ENCODE measurements at regions not wholly inside any gene's neighbourhood (a gene's known extent, or its start where the extent isn't known, plus 50 kb on each side); places are given as distances from the start of the nearest gene placed in this dataset.

DNA sequence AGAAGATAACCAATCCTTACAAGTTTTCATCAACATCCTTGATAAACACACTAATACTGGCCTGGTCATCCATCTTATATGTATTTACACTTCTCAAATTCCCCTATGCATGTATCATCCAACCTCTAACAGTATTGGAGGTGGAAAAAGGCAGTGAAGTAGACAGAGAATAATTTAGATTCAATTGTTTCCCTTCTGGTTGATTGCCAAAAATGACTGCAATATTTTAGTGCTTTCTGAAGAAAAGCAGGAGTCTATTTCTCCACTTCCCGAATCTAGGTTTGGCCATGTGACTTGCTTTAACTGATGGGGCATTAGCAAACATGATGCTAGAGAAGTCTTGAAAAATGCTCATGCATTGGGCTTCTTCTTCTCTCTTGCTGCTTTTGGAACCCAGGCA, 78.3 kb upstream of the METAP2 start:
- TF ChIP-seq, protein P1, sequence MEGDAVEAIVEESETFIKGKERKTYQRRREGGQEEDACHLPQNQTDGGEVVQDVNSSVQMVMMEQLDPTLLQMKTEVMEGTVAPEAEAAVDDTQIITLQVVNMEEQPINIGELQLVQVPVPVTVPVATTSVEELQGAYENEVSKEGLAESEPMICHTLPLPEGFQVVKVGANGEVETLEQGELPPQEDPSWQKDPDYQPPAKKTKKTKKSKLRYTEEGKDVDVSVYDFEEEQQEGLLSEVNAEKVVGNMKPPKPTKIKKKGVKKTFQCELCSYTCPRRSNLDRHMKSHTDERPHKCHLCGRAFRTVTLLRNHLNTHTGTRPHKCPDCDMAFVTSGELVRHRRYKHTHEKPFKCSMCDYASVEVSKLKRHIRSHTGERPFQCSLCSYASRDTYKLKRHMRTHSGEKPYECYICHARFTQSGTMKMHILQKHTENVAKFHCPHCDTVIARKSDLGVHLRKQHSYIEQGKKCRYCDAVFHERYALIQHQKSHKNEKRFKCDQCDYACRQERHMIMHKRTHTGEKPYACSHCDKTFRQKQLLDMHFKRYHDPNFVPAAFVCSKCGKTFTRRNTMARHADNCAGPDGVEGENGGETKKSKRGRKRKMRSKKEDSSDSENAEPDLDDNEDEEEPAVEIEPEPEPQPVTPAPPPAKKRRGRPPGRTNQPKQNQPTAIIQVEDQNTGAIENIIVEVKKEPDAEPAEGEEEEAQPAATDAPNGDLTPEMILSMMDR (IDR thresholded peaks at IDR 0.05; ENCODE audit: insufficient read depth, low read length), result no peak
- peak; percentile 64 for DNase-seq (ENCODE audit: low read depth)
- no peak overlapping the region for H3K4me3 ChIP-seq (ENCODE audit: low read depth, low read length)

DNA sequence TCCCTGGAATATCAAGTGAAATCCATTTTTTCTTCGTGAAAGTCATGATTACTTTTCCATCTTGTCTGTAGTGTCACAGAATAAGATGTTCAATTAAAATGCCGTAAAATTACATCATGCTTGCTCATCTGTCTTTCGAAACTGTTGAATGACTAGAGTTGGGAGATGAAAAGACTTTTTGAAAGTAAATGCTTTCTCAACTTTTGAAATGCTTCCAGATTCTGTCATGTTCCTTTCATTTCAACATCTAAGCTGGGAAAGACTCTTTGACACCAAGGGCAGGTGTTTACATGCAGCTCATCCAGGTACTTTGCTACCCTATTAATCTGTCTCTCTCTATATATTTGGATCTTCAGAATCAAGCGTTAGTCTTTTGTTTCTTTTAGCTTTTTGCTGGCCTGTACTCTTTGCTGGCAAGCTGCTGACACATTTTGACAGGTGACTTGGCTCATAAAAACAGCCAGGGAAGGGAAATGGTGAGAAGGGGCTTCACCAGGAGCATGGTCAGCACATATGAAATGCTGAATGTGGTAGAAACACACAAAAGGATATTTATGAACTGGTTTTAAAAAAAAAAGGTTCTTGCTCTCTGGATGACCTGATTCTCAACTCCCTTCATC, 77.0 kb upstream of the METAP2 start:
- TF ChIP-seq, protein P1 (IDR thresholded peaks at IDR 0.05; ENCODE audit: insufficient read depth, low read length), result no peak
- no peak overlapping the region for H3K4me3 ChIP-seq (ENCODE audit: low read depth, low read length)
- DNase-seq (ENCODE audit: low read depth), result peak; percentile 49

DNA sequence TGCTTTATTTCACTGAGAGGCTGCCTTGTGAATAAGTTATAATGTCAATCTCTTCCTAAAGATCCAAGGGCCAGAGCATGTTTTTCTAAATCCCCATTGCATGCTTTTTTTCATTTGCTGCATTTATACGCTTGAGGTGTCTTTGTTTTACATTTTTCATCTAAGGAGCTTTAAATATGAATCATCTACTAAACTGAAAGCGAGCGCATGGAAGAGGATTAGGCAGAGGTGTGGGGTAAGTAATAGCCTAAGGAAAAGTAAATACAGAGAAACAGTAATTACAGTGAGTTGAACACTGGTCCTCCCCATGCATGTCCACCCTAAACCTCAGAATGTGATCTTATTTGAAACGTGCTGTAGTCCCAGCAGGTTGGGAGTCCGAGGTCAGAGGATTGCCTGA, 76.4 kb upstream of the METAP2 start:
- no peak for DNase-seq (ENCODE audit: low read depth)
- TF ChIP-seq, protein P1 (IDR thresholded peaks at IDR 0.05; ENCODE audit: insufficient read depth, low read length), result no peak

DNA sequence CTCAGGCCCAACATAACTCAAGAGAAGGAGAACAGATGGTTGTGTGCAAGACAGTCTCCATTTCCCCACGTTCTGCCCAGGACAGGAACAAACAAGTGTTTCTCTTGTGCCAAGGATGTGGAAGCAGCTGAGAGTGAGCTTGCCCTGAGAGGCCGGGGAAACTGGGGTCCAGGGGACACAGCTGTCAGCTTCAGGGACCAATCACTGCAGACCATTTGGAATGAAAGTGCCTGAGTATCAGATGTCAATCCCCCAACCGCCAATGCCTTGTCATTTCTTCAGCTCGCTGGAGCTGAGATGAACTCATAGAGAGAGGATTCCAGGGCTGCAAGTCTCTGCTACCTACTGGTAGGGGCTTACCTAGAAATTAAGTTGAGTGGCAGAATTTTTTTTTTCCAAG, 71.9 kb upstream of the METAP2 start:
- no peak for DNase-seq (ENCODE audit: low read depth)
- TF ChIP-seq, protein P1 (IDR thresholded peaks at IDR 0.05; ENCODE audit: insufficient read depth, low read length), result no peak
- no peak overlapping the region for H3K4me3 ChIP-seq (ENCODE audit: low read depth, low read length)

More for the DNA sequence above, 76.4 kb upstream of the METAP2 start:
- no peak overlapping the region for H3K4me3 ChIP-seq (ENCODE audit: low read depth, low read length)

DNA sequence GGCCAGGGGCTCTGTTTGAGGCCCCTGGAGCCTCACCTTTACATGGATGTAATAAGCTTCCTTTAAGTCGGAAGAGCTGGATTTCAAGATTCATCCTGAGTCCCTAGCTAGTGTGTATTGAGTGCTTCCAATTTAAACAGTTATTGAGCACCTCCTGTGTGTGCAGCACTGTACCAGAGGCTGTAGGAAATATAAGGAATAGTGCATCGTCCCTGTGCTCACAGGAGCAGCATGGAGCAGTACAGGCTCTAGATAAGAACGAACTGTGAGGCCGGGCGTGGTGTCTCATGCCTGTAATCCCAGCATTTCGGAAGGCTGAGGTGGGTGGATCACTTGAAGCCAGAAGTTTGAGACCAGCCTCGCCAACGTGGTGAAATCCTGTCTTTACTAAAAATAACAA, 65.8 kb upstream of the METAP2 start:
- TF ChIP-seq, protein P1 (IDR thresholded peaks at IDR 0.05; ENCODE audit: insufficient read depth, low read length), result no peak
- no peak for DNase-seq (ENCODE audit: low read depth)
- H3K4me3 ChIP-seq (ENCODE audit: low read depth, low read length), result no peak overlapping the region

DNA sequence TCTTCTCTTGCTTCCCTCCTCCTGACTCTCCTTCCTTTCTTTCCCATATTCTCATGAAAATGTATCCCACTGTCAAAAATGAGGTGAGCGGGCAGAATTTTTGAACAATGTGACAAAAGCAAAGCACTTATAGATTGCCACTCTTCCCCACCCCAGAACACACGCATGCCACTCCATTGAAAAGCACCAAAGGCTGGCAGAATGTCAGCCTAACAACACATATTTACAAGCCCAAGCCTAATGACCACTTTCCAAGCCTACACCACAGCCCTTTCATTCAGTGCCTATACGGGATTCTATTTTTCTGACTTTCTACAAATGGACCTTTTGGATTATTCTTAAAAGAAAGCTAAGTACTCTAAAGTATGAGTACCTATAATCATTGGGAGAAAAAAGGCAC, 62.9 kb upstream of the METAP2 start:
- TF ChIP-seq, protein P1 (IDR thresholded peaks at IDR 0.05; ENCODE audit: insufficient read depth, low read length), result no peak
- no peak overlapping the region for H3K4me3 ChIP-seq (ENCODE audit: low read depth, low read length)
- DNase-seq (ENCODE audit: low read depth), result no peak

DNA sequence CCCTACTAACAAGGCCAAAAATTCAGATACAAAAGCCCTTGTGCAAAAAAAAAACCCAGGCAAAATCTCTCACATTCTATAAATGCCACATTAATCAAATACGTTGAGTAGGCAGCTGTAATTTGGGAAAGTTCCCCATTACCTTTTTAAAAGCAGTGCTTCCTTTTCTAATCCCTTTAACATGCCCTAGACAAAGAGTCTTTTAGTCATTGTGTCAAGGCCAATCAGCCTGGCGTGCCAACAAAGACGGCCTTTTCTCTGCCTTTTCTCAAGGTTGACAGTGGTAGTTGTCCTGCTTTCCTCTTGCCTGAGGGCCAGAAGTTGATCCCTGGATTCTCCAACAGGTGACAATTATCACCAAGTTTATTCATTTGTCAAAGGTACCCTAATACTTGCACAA, 62.5 kb upstream of the METAP2 start:
- H3K4me3 ChIP-seq (ENCODE audit: low read depth, low read length), result no peak overlapping the region
- TF ChIP-seq, protein P1 (IDR thresholded peaks at IDR 0.05; ENCODE audit: insufficient read depth, low read length), result no peak
- DNase-seq (ENCODE audit: low read depth), result peak; percentile 18

Data from fibroblast of the aortic adventitia (primary cell).